ENCODE measurements at regions not wholly inside any gene's neighbourhood (a gene's known extent, or its start where the extent isn't known, plus 50 kb on each side); places are given as distances from the start of the nearest gene placed in this dataset.

- H2BK5ac ChIP-seq (ENCODE audit: insufficient read length, low read length), result no peak overlapping the region
- no peak overlapping the region for H3K56ac ChIP-seq (ENCODE audit: insufficient read length, low read depth, low read length)
- no peak overlapping the region for H3K27ac ChIP-seq (ENCODE audit: insufficient read length, low read depth, low read length)
- H4K20me1 ChIP-seq (ENCODE audit: control insufficient read depth, insufficient read depth, insufficient read length), result no peaks in the 10 kb centered on the region
- H4K91ac ChIP-seq (ENCODE audit: insufficient read length, low read depth, low read length), result no peak overlapping the region
- H2AK5ac ChIP-seq (ENCODE audit: insufficient read length, low read length), result no peak overlapping the region
- H3K23ac ChIP-seq (ENCODE audit: insufficient read length, low read depth, low read length), result no peak overlapping the region
- no peaks in the 10 kb centered on the region for H3K9me3 ChIP-seq (ENCODE audit: control insufficient read depth, low read depth, low read length)
- Mint-ChIP-seq H3K27ac (no peak overlapping the region), H3K4me1 (peaks cover 16 to 20% of the 10 kb centered on the region in 2 experiments), H3K4me3 (no peak overlapping the region), H3K36me3 (ENCODE audit: insufficient read depth in 1 of 3, low read depth in 3 of 3) (peaks cover 0 to 6% (median 4%) of the 10 kb centered on the region in 3 experiments; a peak in 2 of 7 replicates), H3K27me3 (ENCODE audit: low read depth) (no peaks in the 10 kb centered on the region), H3K9me3 (peaks cover 0 to 2% of the 10 kb centered on the region in 2 experiments; a peak in 3 of 5 replicates)
- no peak overlapping the region for H3K18ac ChIP-seq (ENCODE audit: insufficient read length, low read depth, low read length)
- H2BK120ac ChIP-seq (ENCODE audit: low read depth, low read length, poor library complexity, severe bottlenecking), result no peak overlapping the region
- no peaks in the 10 kb centered on the region for H3K27me3 ChIP-seq (ENCODE audit: insufficient read depth, low read length)
- no peak overlapping the region for H3K4ac ChIP-seq (ENCODE audit: low read depth, low read length)
- no peaks in the 10 kb centered on the region for H3K79me2 ChIP-seq (ENCODE audit: insufficient read depth, low read length)
- no peaks in the 10 kb centered on the region for H3K79me1 ChIP-seq (ENCODE audit: insufficient read depth, low read depth, low read length, poor library complexity, severe bottlenecking)
- no peak overlapping the region for H3K4me2 ChIP-seq (ENCODE audit: insufficient read depth, insufficient read length, low read length)
- no peaks in the 10 kb centered on the region for H3K23me2 ChIP-seq (ENCODE audit: insufficient read length, low read depth, low read length, poor library complexity, severe bottlenecking)
- H2BK12ac ChIP-seq (ENCODE audit: insufficient read length, low read depth, low read length), result no peak overlapping the region
- H2AFZ ChIP-seq (ENCODE audit: low read length), result no peak overlapping the region
- DNase-seq, result no peak
- no peak overlapping the region for H4K8ac ChIP-seq (replicated peaks; ENCODE audit: insufficient read length, low read depth, low read length)
- no peak overlapping the region for H3K9ac ChIP-seq (ENCODE audit: extremely low read depth, insufficient read length, low read length)
- no peak overlapping the region for H3T11ph ChIP-seq (ENCODE audit: low read length)
- H3K14ac ChIP-seq (ENCODE audit: insufficient read depth, low read length), result no peak overlapping the region
- H4K5ac ChIP-seq (ENCODE audit: insufficient read length, low read depth, low read length), result no peak overlapping the region
- no peak for TF ChIP-seq CTCF (conservative IDR thresholded peaks at IDR 0.05)
- WGBS (ENCODE audit: extremely low coverage, insufficient read length, low lambda C conversion rate), result no CpG with 5 or more reads among the region's 1 CpG
- H2BK20ac ChIP-seq (ENCODE audit: low read depth, low read length, poor library complexity, severe bottlenecking), result no peak overlapping the region
- no peak overlapping the region for H2BK15ac ChIP-seq (ENCODE audit: low read depth, low read length)
- H3K4me1 ChIP-seq (ENCODE audit: insufficient read depth, low read length), result peaks cover 3% of the 10 kb centered on the region
Measured at GRCh38 chr1:164480285-164480907, 78.6 kb upstream of the PBX1 start.
